AG10803 (cell line): ENCODE measurements at regions not wholly inside any gene's neighbourhood (a gene's known extent, or its start where the extent isn't known, plus 50 kb on each side); places are given as distances from the start of the nearest gene placed in this dataset.

Source experiments
- DNase-seq: peaks from one replicate; pipeline ENCODE4 v3.0.0; 2010; ENCODE audit warnings: low read depth
- H3K4me3 ChIP-seq: 2 replicates; pipeline ENCODE4 v1.5.1; 2011; ENCODE audit warnings: mild to moderate bottlenecking, low read length, control low read depth
- CTCF ChIP-seq: conservative IDR thresholded peaks from 2 replicates; pipeline ENCODE4 v1.5.1; 2011; ENCODE audit warnings: mild to moderate bottlenecking, low read length, control low read depth, inconsistent platforms

- DNase-seq: no peak
- TF ChIP-seq CTCF: no peak
Observed at GRCh38 chr18:46335534-46336101, 231.4 kb downstream of the HAUS1 start.

GRCh38 chr18:46336278-46337111 lies 232.3 kb downstream of the HAUS1 start:
- no peak overlapping the region for H3K4me3 ChIP-seq
- DNase-seq: no peak
- TF ChIP-seq CTCF: no peak

More at GRCh38 chr18:46335534-46336101, 231.4 kb downstream of the HAUS1 start:
- H3K4me3 ChIP-seq: no peak overlapping the region

GRCh38 chr18:46337271-46337670 lies 233.1 kb downstream of the HAUS1 start:
- no peak for DNase-seq
- no peak overlapping the region for H3K4me3 ChIP-seq
- TF ChIP-seq CTCF: no peak

- no peak for TF ChIP-seq CTCF
- H3K4me3 ChIP-seq: no peak overlapping the region
- DNase-seq: no peak
Observed at GRCh38 chr18:46338205-46338604, 234.0 kb downstream of the HAUS1 start.

GRCh38 chr18:46338766-46339165 lies 234.6 kb downstream of the HAUS1 start:
- no peak overlapping the region for H3K4me3 ChIP-seq
- TF ChIP-seq CTCF: no peak
- no peak for DNase-seq

GRCh38 chr18:46340716-46341115 lies 236.5 kb downstream of the HAUS1 start:
- DNase-seq: no peak
- no peak overlapping the region for H3K4me3 ChIP-seq
- TF ChIP-seq CTCF: no peak

GRCh38 chr18:46341986-46342525 lies 237.9 kb downstream of the HAUS1 start:
- TF ChIP-seq CTCF: no peak
- H3K4me3 ChIP-seq: no peak overlapping the region
- DNase-seq: no peak
